Transverse colon (tissue), 4 donors: ENCODE measurements at regions not wholly inside any gene's neighbourhood (a gene's known extent, or its start where the extent isn't known, plus 50 kb on each side); places are given as distances from the start of the nearest gene placed in this dataset.

Experiments
- DNase-seq: peaks from one replicate; pipeline ENCODE4 v3.0.0-alpha.2; 2019
- H3K27ac ChIP-seq, 4 donors: fragments of 200-600 bp; sonication (generic); 2 replicates each; pipeline ENCODE4 v1.5.1; 2016 to 2018; ENCODE audit warnings: inconsistent platforms in 4 of 4
- H3K27me3 ChIP-seq: fragments of 200-600 bp; sonication (generic); 2 replicates; pipeline ENCODE4 v1.5.1; 2017; ENCODE audit warnings: inconsistent platforms
- H3K36me3 ChIP-seq, 4 donors: fragments of 200-600 bp; sonication (generic); 2 replicates each; pipeline ENCODE4 v1.5.1; 2017 to 2019; ENCODE audit warnings: inconsistent platforms in 4 of 4
- H3K4me1 ChIP-seq, 4 donors: fragments of 200-600 bp; sonication (generic); 2 replicates each; pipeline ENCODE4 v1.5.1; 2017 to 2020; ENCODE audit warnings: inconsistent platforms in 4 of 4
- H3K4me3 ChIP-seq, 4 donors: fragments of 200-600 bp; sonication (generic); 1 replicate in 1 of 4; 2 replicates in 3 of 4; pipeline versions ENCODE4 v1.5.1 to v1.6.1; 2017 to 2019; ENCODE audit warnings: inconsistent platforms in 4 of 4
- H3K9me3 ChIP-seq, 2 donors: fragments of 200-600 bp; sonication (generic); 2 replicates each; pipeline ENCODE4 v1.5.1; 2017 to 2019; ENCODE audit warnings: inconsistent platforms in 2 of 2
- EP300 ChIP-seq: sonication (generic); formaldehyde crosslinking; IDR thresholded peaks from one replicate; pipeline ENCODE4 v1.6.1; 2017; ENCODE audit warnings: antibody characterized with exemption, low read depth
- POLR2A ChIP-seq: fragments of 450-650 bp; IDR thresholded peaks from one replicate; pipeline ENCODE4 v1.6.1; 2016; ENCODE audit warnings: antibody characterized with exemption, mild to moderate bottlenecking, moderate library complexity
- POLR2AphosphoS5 ChIP-seq, 3 donors: sonication (generic); formaldehyde crosslinking; IDR thresholded peaks; one replicate each; pipeline ENCODE4 v1.6.1; 2016; ENCODE audit warnings: antibody characterized with exemption in 3 of 3
- WGBS, 2 donors: methylation state at CpG; one replicate each; pipeline ENCODE4 v1.1.5; 2018; ENCODE audit warnings: low coverage in 1 of 2; 5-methylcytosine and 5-hydroxymethylcytosine counted together
- in situ Hi-C, 4 donors: fragments of 200-750 bp; cut with MboI; loops; one replicate each; pipeline versions ENCODE4 v1.15.0 to v1.15.1; 2017; ENCODE audit warnings: low sequenced_read_pairs in 3 of 4, low pct_ligation_motif_present in 1 of 4, low pct_unique_long_range_greater_than_20kb in 1 of 4
- intact Hi-C: fragments of 100-400 bp; cut with DNase I; formaldehyde crosslinking; loops from one replicate; pipeline ENCODE4 v1.15.1; 2023; ENCODE audit warnings: low total_unique reads
- TF ChIP-seq, protein P1 (sequence below), 5 experiments: fragments of 200-600 bp in 3 of 5; fragments of 450-650 bp in 2 of 5; sonication (generic) in 3 of 5; IDR thresholded peaks; 1 replicate in 2 of 5; 2 replicates in 3 of 5; pipeline ENCODE4 v1.5.1; 2016 to 2017; ENCODE audit warnings: antibody characterized with exemption in 5 of 5, inconsistent platforms in 3 of 5, mild to moderate bottlenecking in 2 of 5, moderate library complexity in 1 of 5

- intact Hi-C loops: no loop called here
- TF ChIP-seq POLR2AphosphoS5 (IDR thresholded peaks at IDR 0.05): no peak
- TF ChIP-seq, protein P1, sequence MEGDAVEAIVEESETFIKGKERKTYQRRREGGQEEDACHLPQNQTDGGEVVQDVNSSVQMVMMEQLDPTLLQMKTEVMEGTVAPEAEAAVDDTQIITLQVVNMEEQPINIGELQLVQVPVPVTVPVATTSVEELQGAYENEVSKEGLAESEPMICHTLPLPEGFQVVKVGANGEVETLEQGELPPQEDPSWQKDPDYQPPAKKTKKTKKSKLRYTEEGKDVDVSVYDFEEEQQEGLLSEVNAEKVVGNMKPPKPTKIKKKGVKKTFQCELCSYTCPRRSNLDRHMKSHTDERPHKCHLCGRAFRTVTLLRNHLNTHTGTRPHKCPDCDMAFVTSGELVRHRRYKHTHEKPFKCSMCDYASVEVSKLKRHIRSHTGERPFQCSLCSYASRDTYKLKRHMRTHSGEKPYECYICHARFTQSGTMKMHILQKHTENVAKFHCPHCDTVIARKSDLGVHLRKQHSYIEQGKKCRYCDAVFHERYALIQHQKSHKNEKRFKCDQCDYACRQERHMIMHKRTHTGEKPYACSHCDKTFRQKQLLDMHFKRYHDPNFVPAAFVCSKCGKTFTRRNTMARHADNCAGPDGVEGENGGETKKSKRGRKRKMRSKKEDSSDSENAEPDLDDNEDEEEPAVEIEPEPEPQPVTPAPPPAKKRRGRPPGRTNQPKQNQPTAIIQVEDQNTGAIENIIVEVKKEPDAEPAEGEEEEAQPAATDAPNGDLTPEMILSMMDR (IDR thresholded peaks at IDR 0.05): no peak
- TF ChIP-seq EP300: no peak
- no peak for TF ChIP-seq POLR2A
Measured at GRCh38 chr10:75287697-75288096, 51.9 kb upstream of the COMTD1 start.

GRCh38 chr10:75286901-75287300 lies 51.1 kb upstream of the COMTD1 start:
- TF ChIP-seq, protein P1 (IDR thresholded peaks at IDR 0.05): no peak
- TF ChIP-seq EP300: no peak
- TF ChIP-seq POLR2A: no peak
- TF ChIP-seq POLR2AphosphoS5 (IDR thresholded peaks at IDR 0.05): no peak
- Histone ChIP-seq H3K27ac (no peak overlapping the region), H3K27me3 (no peaks in the 10 kb centered on the region), H3K9me3 (no peaks in the 10 kb centered on the region), H3K4me3 (no peak overlapping the region), H3K4me1 (peaks cover 0 to 11% (median 2%) of the 10 kb centered on the region in 4 donors), H3K36me3 (no peaks in the 10 kb centered on the region)
- in situ Hi-C loops (no loop called here), intact Hi-C loops (no loop called here)
- WGBS, 2 donors: 67 to 76% methylated on average over 1 to 2 of the region's 2 CpGs
- DNase-seq: no peak

More at GRCh38 chr10:75287697-75288096, 51.9 kb upstream of the COMTD1 start:
- Histone ChIP-seq H3K4me3 (no peak overlapping the region), H3K4me1 (peaks cover 0 to 11% (median 2%) of the 10 kb centered on the region in 4 donors), H3K36me3 (no peaks in the 10 kb centered on the region), H3K27ac (no peak overlapping the region), H3K27me3 (no peaks in the 10 kb centered on the region), H3K9me3 (no peaks in the 10 kb centered on the region)
- WGBS, 2 donors: 94% methylated on average over 4 of the region's 4 CpGs; no CpG with 5 or more reads in 1 of the 2 donors
- no peak for DNase-seq
- in situ Hi-C loops: no loop called here
